Breast epithelium (tissue), 3 donors: ENCODE measurements at regions not wholly inside any gene's neighbourhood (a gene's known extent, or its start where the extent isn't known, plus 50 kb on each side); places are given as distances from the start of the nearest gene placed in this dataset.

Source experiments
- CTCF ChIP-seq, 3 donors: fragments of 450-650 bp; IDR thresholded peaks; one replicate each; pipeline ENCODE4 v1.5.1; 2016 to 2017; ENCODE audit warnings: antibody characterized with exemption in 3 of 3, mild to moderate bottlenecking in 3 of 3, moderate library complexity in 3 of 3
- POLR2A ChIP-seq: fragments of 450-650 bp; IDR thresholded peaks from one replicate; pipeline ENCODE4 v1.6.1; 2016; ENCODE audit warnings: antibody characterized with exemption, mild to moderate bottlenecking, moderate library complexity

- no peak for TF ChIP-seq CTCF (IDR thresholded peaks at IDR 0.05)
- no peak for TF ChIP-seq POLR2A
Measured at GRCh38 chrX:28135378-28136047, 154.3 kb upstream of the DCAF8L1 start.
